Panc1 (cell line): ENCODE measurements at regions not wholly inside any gene's neighbourhood (a gene's known extent, or its start where the extent isn't known, plus 50 kb on each side); places are given as distances from the start of the nearest gene placed in this dataset.

ENCODE experiments used
- ATAC-seq: fragments of 200-7000 bp; cut with Tn5 transposase; 2 replicates; pipeline ENCODE4 v1.9.1; 2020; ENCODE audit warnings: mild to moderate bottlenecking, moderate library complexity
- BruUV-seq: library from RNA; stranded (reverse); fragments of 400-500 nt; replicated peaks from 2 replicates; lab custom pipeline; 2021; lab: Mats Ljungman, UMichigan
- CTCF ChIA-PET: fragments of 300-600 bp; sonication (Branson Sonifier 250); formaldehyde crosslinking; loops from one replicate; lab custom pipeline; 2022; ENCODE audit warnings: antibody characterized with exemption; lab: Charles Lee
- POLR2A ChIA-PET: fragments of 300-600 bp; sonication (Branson Sonifier 250); formaldehyde crosslinking; loops from one replicate; lab custom pipeline; 2022; ENCODE audit warnings: antibody characterized with exemption; lab: Charles Lee
- DNase-seq: peaks from one replicate; pipeline ENCODE4 v3.0.0-alpha.2; 2010; ENCODE audit warnings: low read depth, low spot score
- H3K27ac ChIP-seq: 2 replicates; pipeline ENCODE4 v1.5.1; 2011; ENCODE audit warnings: mild to moderate bottlenecking, low read length, inconsistent platforms
- H3K27me3 ChIP-seq: fragments of 200-500 bp; sonication (Bioruptor generic); 2 replicates; pipeline ENCODE4 v1.6.0; 2014; ENCODE audit warnings: low read length, inconsistent platforms; ENCODE audit not compliant: control insufficient read depth, insufficient read depth
- H3K36me3 ChIP-seq: fragments of 200-500 bp; sonication (Bioruptor generic); 2 replicates; pipeline ENCODE4 v1.5.1; 2014; ENCODE audit warnings: inconsistent platforms, mild to moderate bottlenecking, low read length, moderate library complexity; ENCODE audit not compliant: control insufficient read depth, insufficient read depth
- H3K4me1 ChIP-seq: 2 replicates; pipeline ENCODE4 v1.5.1; 2011; ENCODE audit warnings: inconsistent platforms, mild to moderate bottlenecking, low read length, moderate library complexity; ENCODE audit not compliant: control insufficient read depth, insufficient read depth
- H3K4me3 ChIP-seq, 2 experiments: 2 replicates each; pipeline ENCODE4 v1.5.1; 2011 to 2012; ENCODE audit warnings: low read depth in 2 of 2, low read length in 2 of 2, mild to moderate bottlenecking in 2 of 2, inconsistent platforms in 1 of 2, moderate library complexity in 1 of 2
- H3K9me3 ChIP-seq: fragments of 200-500 bp; sonication (Bioruptor generic); 2 replicates; pipeline ENCODE4 v1.5.1; 2014; ENCODE audit warnings: low read depth, mild to moderate bottlenecking, inconsistent platforms, low read length, moderate library complexity; ENCODE audit not compliant: control insufficient read depth, insufficient read depth
- POLR2AphosphoS5 ChIP-seq: IDR thresholded peaks from 2 replicates; pipeline ENCODE4 v1.6.1; 2012; ENCODE audit warnings: mild to moderate bottlenecking, low read depth, low read length, moderate library complexity
- SIN3A ChIP-seq: IDR thresholded peaks from 2 replicates; pipeline ENCODE4 v1.6.1; 2012; ENCODE audit warnings: low read depth, mild to moderate bottlenecking, low read length, moderate library complexity, borderline replicate concordance; ENCODE audit not compliant: insufficient read depth
- TCF7L2 ChIP-seq: IDR thresholded peaks from 2 replicates; pipeline ENCODE4 v1.6.1; 2011; ENCODE audit warnings: mild to moderate bottlenecking, low read depth, low read length, inconsistent platforms
- in situ Hi-C: cut with HindIII; loops from 2 replicates; pipeline ENCODE4 v1.10.0; 2016; ENCODE audit warnings: low sequenced_read_pairs, low pct_unique_long_range_greater_than_20kb
- intact Hi-C: fragments of 100-400 bp; cut with micrococcal nuclease; formaldehyde crosslinking; loops from one replicate; pipeline ENCODE4 v1.10.0; 2022; ENCODE audit not compliant: unreplicated experiment
- TF ChIP-seq, protein P1 (sequence below), 2 experiments: IDR thresholded peaks; 2 replicates each; pipeline ENCODE4 v1.6.1; 2011 to 2012; ENCODE audit warnings: low read depth in 2 of 2, control low read depth in 1 of 2, low read length in 1 of 2, mild to moderate bottlenecking in 1 of 2, moderate library complexity in 1 of 2; ENCODE audit not compliant: insufficient read depth in 1 of 2
- TF ChIP-seq, protein P2 (sequence below): fragments of 450-650 bp; IDR thresholded peaks from 2 replicates; pipeline ENCODE4 v1.5.1; 2017; ENCODE audit warnings: mild to moderate bottlenecking

DNA sequence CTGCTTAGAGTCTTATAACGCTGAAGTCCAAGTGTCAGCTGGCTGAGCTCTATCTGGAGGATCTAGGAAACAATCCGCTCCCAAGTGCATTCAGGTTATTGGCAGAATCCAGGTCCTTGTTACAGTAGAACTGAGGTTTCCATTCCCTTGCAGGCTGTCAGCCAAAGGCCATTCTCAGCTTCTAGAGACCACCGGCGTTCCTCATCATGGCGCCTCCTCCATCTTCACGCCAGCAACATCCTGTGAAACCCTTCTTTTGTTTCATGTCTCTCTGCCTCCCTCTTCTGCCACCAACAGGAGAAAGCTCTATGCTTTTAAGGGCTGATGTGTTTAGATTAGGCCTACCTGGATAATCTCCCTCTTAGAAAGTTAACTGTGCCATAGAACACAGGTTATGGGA lies 133.0 kb upstream of the RASSF8 start:
- CTCF ChIA-PET, result no interaction called here
- ATAC-seq, result no peak
- no peaks in the 10 kb centered on the region for H3K36me3 ChIP-seq
- H3K4me1 ChIP-seq, result no peaks in the 10 kb centered on the region
- in situ Hi-C loops, result no loop called here
- H3K4me3 ChIP-seq, result no peak overlapping the region
- no peak overlapping the region for H3K27ac ChIP-seq
- no peak for TF ChIP-seq POLR2AphosphoS5
- H3K9me3 ChIP-seq, result no peaks in the 10 kb centered on the region
- DNase-seq, result no peak
- peaks cover 9% of the 10 kb centered on the region; the same call in 1 of the 2 replicates for H3K27me3 ChIP-seq
- intact Hi-C loops, result no loop called here
- BruUV-seq, result no TSS peak
- POLR2A ChIA-PET, result no interaction called here

DNA sequence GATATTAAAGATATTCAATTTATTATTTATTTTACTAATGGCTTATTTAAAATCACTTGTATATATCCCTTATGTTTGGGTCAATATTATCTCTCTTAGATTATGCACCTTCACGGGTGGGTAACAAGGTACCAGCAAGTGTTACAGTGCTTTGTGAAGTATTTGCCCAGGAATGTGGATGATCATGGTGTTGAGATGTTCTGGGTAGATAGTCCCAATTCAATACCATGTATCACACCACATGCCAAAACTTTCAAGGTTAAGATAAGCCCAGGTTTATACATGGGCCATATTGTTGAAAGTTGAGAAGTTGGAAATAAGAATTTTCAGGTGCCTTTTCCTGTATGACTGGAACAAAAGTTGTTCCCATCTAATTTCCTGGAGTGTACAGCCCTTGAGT lies 131.3 kb upstream of the RASSF8 start:
- CTCF ChIA-PET, result no interaction called here
- in situ Hi-C loops (no loop called here), intact Hi-C loops (no loop called here)
- H3K9me3 ChIP-seq, result no peaks in the 10 kb centered on the region
- peaks cover 12% of the 10 kb centered on the region; the same call in 1 of the 2 replicates for H3K27me3 ChIP-seq
- H3K4me1 ChIP-seq, result no peaks in the 10 kb centered on the region
- ATAC-seq (no peak), DNase-seq (no peak)
- no peak overlapping the region for H3K4me3 ChIP-seq
- H3K36me3 ChIP-seq, result no peaks in the 10 kb centered on the region
- POLR2A ChIA-PET, result no interaction called here
- TF ChIP-seq TCF7L2 (no peak), POLR2AphosphoS5 (no peak), SIN3A (no peak)
- TF ChIP-seq, protein P1, sequence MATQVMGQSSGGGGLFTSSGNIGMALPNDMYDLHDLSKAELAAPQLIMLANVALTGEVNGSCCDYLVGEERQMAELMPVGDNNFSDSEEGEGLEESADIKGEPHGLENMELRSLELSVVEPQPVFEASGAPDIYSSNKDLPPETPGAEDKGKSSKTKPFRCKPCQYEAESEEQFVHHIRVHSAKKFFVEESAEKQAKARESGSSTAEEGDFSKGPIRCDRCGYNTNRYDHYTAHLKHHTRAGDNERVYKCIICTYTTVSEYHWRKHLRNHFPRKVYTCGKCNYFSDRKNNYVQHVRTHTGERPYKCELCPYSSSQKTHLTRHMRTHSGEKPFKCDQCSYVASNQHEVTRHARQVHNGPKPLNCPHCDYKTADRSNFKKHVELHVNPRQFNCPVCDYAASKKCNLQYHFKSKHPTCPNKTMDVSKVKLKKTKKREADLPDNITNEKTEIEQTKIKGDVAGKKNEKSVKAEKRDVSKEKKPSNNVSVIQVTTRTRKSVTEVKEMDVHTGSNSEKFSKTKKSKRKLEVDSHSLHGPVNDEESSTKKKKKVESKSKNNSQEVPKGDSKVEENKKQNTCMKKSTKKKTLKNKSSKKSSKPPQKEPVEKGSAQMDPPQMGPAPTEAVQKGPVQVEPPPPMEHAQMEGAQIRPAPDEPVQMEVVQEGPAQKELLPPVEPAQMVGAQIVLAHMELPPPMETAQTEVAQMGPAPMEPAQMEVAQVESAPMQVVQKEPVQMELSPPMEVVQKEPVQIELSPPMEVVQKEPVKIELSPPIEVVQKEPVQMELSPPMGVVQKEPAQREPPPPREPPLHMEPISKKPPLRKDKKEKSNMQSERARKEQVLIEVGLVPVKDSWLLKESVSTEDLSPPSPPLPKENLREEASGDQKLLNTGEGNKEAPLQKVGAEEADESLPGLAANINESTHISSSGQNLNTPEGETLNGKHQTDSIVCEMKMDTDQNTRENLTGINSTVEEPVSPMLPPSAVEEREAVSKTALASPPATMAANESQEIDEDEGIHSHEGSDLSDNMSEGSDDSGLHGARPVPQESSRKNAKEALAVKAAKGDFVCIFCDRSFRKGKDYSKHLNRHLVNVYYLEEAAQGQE (IDR thresholded peaks at IDR 0.05; ENCODE audit: insufficient read depth in 1 of 2, low read depth in 2 of 2, low read length in 1 of 2), result no peak
- TF ChIP-seq, protein P2, sequence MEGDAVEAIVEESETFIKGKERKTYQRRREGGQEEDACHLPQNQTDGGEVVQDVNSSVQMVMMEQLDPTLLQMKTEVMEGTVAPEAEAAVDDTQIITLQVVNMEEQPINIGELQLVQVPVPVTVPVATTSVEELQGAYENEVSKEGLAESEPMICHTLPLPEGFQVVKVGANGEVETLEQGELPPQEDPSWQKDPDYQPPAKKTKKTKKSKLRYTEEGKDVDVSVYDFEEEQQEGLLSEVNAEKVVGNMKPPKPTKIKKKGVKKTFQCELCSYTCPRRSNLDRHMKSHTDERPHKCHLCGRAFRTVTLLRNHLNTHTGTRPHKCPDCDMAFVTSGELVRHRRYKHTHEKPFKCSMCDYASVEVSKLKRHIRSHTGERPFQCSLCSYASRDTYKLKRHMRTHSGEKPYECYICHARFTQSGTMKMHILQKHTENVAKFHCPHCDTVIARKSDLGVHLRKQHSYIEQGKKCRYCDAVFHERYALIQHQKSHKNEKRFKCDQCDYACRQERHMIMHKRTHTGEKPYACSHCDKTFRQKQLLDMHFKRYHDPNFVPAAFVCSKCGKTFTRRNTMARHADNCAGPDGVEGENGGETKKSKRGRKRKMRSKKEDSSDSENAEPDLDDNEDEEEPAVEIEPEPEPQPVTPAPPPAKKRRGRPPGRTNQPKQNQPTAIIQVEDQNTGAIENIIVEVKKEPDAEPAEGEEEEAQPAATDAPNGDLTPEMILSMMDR, result no peak
- no TSS peak for BruUV-seq
- no peak overlapping the region for H3K27ac ChIP-seq

DNA sequence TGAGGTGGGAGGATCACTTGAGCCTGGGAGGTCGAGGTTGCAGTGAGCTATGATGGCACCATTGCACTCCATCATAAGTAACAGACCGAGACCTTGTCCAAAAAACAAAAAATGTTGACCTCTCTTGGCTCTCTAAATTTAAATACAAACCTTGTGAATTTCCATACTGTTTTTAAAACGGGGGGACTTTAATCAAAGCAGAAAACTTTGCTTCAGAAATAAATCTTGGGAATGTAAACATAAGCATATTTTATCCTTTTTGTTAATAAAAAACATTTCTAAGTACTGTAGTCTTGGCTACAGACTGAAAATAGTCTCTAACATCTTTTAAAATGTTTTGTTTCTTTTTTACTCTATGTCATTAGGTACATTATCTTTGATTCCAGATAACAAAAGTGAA lies 130.7 kb upstream of the RASSF8 start:
- intact Hi-C loops, result no loop called here
- Histone ChIP-seq H3K4me3 (no peak overlapping the region), H3K4me1 (no peaks in the 10 kb centered on the region), H3K36me3 (no peaks in the 10 kb centered on the region), H3K9me3 (no peaks in the 10 kb centered on the region), H3K27ac (no peak overlapping the region), H3K27me3 (peaks cover 12% of the 10 kb centered on the region; the same call in 1 of the 2 replicates)
- ChIA-PET CTCF (no interaction called here), POLR2A (no interaction called here)
- TF ChIP-seq, protein P2, result no peak
- TF ChIP-seq SIN3A (no peak), TCF7L2 (no peak), POLR2AphosphoS5 (no peak)
- TF ChIP-seq, protein P1 (IDR thresholded peaks at IDR 0.05; ENCODE audit: insufficient read depth in 1 of 2, low read depth in 2 of 2, low read length in 1 of 2), result no peak
- no TSS peak for BruUV-seq
- in situ Hi-C loops, result no loop called here
- no peak for ATAC-seq
- DNase-seq, result no peak
